GM12865 (cell line): ENCODE measurements at regions not wholly inside any gene's neighbourhood (a gene's known extent, or its start where the extent isn't known, plus 50 kb on each side); places are given as distances from the start of the nearest gene placed in this dataset.
A peak's percentile ranks its signal among the peaks of the same experiment; 100 is the strongest.

Source experiments
- DNase-seq: peaks from one replicate; pipeline ENCODE4 v3.0.0; 2010; ENCODE audit warnings: low read depth
- H3K4me3 ChIP-seq: 2 replicates; pipeline ENCODE4 v1.5.1; 2011; ENCODE audit warnings: mild to moderate bottlenecking, low read depth, low read length, control low read depth
- TF ChIP-seq, protein P1 (sequence below): IDR thresholded peaks from 2 replicates; pipeline ENCODE4 v1.5.1; 2011; ENCODE audit warnings: low read length, control low read depth, low read depth, inconsistent platforms; ENCODE audit not compliant: insufficient read depth; ENCODE audit errors: missing control alignments

DNA sequence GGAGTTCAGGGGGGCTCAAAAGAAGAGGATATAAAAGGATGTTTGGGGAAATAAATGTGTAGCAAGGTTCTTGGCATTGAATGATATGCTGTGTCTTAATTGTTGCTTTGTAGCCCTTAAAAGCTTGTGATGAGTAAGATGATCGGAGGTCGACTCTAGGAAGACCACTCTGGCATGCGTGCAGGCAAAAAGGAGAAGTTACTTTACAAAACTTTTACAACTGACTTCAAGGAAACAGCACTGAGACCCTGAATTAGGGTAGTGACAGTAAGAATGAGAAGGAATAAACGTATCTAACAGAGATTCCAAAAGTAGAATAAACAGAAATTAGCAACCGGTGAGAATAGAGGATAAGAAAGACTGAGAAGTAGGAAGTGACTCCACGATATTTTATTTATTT is 228.7 kb upstream of the TANK start:
- no peak overlapping the region for H3K4me3 ChIP-seq
- DNase-seq, result no peak
- TF ChIP-seq, protein P1, sequence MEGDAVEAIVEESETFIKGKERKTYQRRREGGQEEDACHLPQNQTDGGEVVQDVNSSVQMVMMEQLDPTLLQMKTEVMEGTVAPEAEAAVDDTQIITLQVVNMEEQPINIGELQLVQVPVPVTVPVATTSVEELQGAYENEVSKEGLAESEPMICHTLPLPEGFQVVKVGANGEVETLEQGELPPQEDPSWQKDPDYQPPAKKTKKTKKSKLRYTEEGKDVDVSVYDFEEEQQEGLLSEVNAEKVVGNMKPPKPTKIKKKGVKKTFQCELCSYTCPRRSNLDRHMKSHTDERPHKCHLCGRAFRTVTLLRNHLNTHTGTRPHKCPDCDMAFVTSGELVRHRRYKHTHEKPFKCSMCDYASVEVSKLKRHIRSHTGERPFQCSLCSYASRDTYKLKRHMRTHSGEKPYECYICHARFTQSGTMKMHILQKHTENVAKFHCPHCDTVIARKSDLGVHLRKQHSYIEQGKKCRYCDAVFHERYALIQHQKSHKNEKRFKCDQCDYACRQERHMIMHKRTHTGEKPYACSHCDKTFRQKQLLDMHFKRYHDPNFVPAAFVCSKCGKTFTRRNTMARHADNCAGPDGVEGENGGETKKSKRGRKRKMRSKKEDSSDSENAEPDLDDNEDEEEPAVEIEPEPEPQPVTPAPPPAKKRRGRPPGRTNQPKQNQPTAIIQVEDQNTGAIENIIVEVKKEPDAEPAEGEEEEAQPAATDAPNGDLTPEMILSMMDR, result no peak

DNA sequence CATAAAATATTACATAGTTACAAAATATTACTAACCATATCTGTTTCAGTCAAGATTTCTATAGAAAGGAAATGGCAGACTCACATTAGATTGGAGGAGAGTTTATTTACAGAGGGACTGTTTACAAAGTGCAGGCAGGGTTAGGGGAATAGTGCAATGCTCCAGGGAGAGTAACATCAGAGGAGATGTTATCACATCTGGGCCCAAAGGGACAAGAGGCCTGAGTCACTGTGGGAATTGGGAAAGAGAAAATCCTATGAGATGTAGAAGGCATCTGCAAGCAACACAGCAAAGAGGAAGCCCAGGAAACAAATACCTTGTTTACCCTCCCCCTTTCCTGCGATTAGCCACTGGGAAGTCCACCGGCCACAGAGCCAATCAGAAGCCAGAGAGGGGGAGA is 227.3 kb upstream of the TANK start:
- no peak overlapping the region for H3K4me3 ChIP-seq
- TF ChIP-seq, protein P1, result no peak
- no peak for DNase-seq

- H3K4me3 ChIP-seq, result no peak overlapping the region
- DNase-seq, result no peak
- TF ChIP-seq, protein P1, result no peak
Observed at GRCh38 chr2:160934263-160934662, 226.0 kb upstream of the TANK start.

DNA sequence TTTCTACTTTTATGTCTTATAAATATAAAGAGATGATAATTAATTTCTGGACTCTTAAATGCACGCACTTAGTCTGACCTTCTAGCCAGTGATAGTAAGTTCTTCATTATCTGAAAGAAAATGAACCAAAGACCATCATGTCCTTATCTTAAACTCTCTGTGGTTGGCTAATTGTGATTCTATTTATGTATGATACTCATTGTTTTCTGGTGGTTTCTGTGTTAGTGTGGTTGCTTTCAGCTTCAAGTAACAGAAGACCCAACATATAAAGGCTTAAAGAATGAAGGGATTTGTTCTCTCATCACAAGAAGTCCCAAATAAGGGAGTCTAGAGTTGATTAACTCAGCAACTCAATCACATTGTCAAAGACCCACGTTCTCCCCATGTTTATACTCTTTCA is 225.2 kb upstream of the TANK start:
- no peak overlapping the region for H3K4me3 ChIP-seq
- no peak for DNase-seq
- TF ChIP-seq, protein P1, result no peak

DNA sequence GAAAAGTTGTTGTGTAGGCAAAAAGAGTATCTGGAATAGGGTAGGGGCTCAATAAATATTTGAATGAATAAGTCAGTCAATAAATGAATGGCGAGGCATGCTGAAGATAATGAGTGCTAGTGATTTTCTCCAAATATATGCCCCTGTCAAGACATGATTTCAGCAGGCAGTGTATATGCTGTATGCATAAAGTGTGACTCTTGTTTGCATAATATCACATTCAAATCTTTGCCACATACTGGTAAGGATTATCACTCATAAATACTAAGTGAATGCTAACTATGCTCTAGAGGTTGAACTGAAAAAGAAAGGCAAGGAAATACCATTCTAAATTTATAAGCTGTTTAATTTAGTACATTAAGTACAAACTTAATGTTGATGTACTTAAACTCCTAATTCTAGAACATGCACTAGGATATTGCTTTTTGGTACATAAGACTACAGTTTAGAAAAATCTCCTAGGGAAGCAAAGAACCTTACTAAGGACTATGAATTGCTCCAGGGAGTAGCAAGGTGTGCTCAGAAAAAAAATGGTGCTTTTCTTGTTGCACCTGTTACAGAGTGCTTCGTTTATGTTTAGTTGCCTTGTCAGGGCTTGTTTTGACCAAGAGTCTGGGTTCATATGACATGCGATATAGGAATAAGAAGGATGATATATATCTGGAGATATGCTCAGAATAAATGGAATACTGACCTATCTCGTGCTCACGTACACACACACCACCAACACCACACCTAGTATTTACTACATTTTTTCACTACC is 224.0 kb upstream of the TANK start:
- DNase-seq, result no peak
- no peak overlapping the region for H3K4me3 ChIP-seq
- TF ChIP-seq, protein P1, result no peak

DNA sequence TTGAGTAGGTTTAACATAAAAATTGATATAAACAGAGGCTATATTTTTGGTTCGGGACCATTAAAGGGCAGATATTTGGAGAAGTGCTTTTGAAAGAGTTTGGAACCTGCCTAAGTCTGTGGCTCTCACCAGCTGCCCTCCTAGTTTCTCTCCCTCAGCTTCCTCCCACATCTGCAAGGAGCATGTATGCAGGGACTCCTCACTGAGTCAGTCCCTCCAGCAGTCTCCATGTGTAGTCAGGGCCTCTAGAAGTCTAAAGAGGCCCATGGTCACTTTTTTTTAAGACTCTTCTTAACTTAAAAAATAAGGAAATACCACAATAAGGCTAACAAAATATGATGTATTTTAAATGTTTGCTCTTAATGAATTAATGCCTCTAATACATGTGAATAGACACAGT is 220.0 kb upstream of the TANK start:
- TF ChIP-seq, protein P1, result no peak
- no peak overlapping the region for H3K4me3 ChIP-seq
- DNase-seq, result no peak

GRCh38 chr2:160940699-160941098 is 219.5 kb upstream of the TANK start:
- DNase-seq, result peak; percentile 63
- TF ChIP-seq, protein P1, result no peak
- H3K4me3 ChIP-seq, result no peak overlapping the region
